K562 (cell line): ENCODE measurements at regions not wholly inside any gene's neighbourhood (a gene's known extent, or its start where the extent isn't known, plus 50 kb on each side); places are given as distances from the start of the nearest gene placed in this dataset.

Experiments used
- ATAC-seq: fragments of 200-7000 bp; cut with Tn5 transposase; 3 replicates; pipeline ENCODE4 v1.9.1; 2020; ENCODE audit warnings: moderate library complexity
- BruUV-seq: library from RNA; stranded (reverse); fragments of 400-500 nt; replicated peaks from 2 replicates; lab custom pipeline; 2021; lab: Mats Ljungman, UMichigan
- CTCF ChIA-PET: fragments of 300-600 bp; formaldehyde crosslinking; extraction: SDS; loops from one replicate; lab custom pipeline; 2021; ENCODE audit warnings: low intra/inter-chr PET ratio; lab: Yijun Ruan, JAX
- POLR2A ChIA-PET: fragments of 300-600, 350-650 bp; sonication (Branson Sonifier 250); formaldehyde crosslinking; extraction: SDS; loops from one replicate; lab custom pipeline; 2021; ENCODE audit warnings: antibody characterized with exemption, inconsistent platforms; lab: Yijun Ruan, JAX
- DNase-seq, 4 experiments: peaks; one replicate each; pipeline versions ENCODE4 v3.0.0 to v3.0.0-alpha.2; 2011 to 2018; ENCODE audit warnings: low spot score in 3 of 4, mixed read lengths in 3 of 4; ENCODE audit errors: extremely low read depth in 1 of 4
- FAIRE-seq: peaks from 2 replicates; lab custom pipeline; 2011; peaks lifted over from hg19 to GRCh38; lab: Jason Lieb, UNC
- H2AFZ ChIP-seq: 2 replicates; pipeline ENCODE4 v1.6.0; 2011; ENCODE audit warnings: low read depth, low read length, control low read depth, inconsistent platforms
- H3K27ac ChIP-seq: fragments of 200-600 bp; 3 replicates; pipeline ENCODE4 v1.8.0; 2011; ENCODE audit warnings: low read depth, mild to moderate bottlenecking, control low read depth, inconsistent platforms, low read length, moderate library complexity, mixed read lengths; ENCODE audit errors: extremely low read depth
- H3K27me3 ChIP-seq, 2 experiments: fragments of 300-600 bp in 1 of 2; 2 replicates in 1 of 2; 3 replicates in 1 of 2; pipeline versions ENCODE4 v1.6.0 to v1.8.0; 2011; ENCODE audit warnings: inconsistent platforms in 2 of 2, low read length in 2 of 2, mild to moderate bottlenecking in 1 of 2, mixed read lengths in 1 of 2, moderate library complexity in 1 of 2; ENCODE audit not compliant: control insufficient read depth in 2 of 2, insufficient read depth in 2 of 2
- H3K36me3 ChIP-seq: fragments of 300-600 bp; 3 replicates; pipeline ENCODE4 v1.8.0; 2011; ENCODE audit warnings: mild to moderate bottlenecking, low read length, inconsistent platforms; ENCODE audit not compliant: control insufficient read depth, insufficient read depth
- H3K4me1 ChIP-seq, 2 experiments: fragments of 200-600 bp in 1 of 2; replicated peaks in 1 of 2; 2 replicates in 1 of 2; 3 replicates in 1 of 2; pipeline versions ENCODE4 v1.5.1 to v1.8.0; 2011; ENCODE audit warnings: inconsistent platforms in 2 of 2, low read length in 2 of 2, mild to moderate bottlenecking in 1 of 2, mixed read lengths in 1 of 2, moderate library complexity in 1 of 2; ENCODE audit not compliant: control insufficient read depth in 2 of 2, insufficient read depth in 2 of 2
- H3K4me2 ChIP-seq: 2 replicates; pipeline ENCODE4 v1.6.1; 2011; ENCODE audit warnings: low read length, control low read depth, inconsistent platforms, mixed read lengths; ENCODE audit not compliant: insufficient read depth
- H3K4me3 ChIP-seq: fragments of 200-600 bp; sonication (generic), shearing (Covaris generic); 2 replicates; pipeline ENCODE4 v1.5.1; 2016; ENCODE audit warnings: control low read depth, inconsistent platforms
- H3K79me2 ChIP-seq: fragments of 200-600 bp; 3 replicates; pipeline ENCODE4 v1.8.0; 2011; ENCODE audit warnings: low read length, inconsistent platforms; ENCODE audit not compliant: control insufficient read depth, insufficient read depth
- H3K9ac ChIP-seq, 2 experiments: 2 replicates each; pipeline versions ENCODE4 v1.6.0 to v1.6.1; 2011; ENCODE audit warnings: low read depth in 2 of 2, low read length in 2 of 2, control low read depth in 1 of 2, inconsistent platforms in 1 of 2, mild to moderate bottlenecking in 1 of 2, mixed read lengths in 1 of 2; ENCODE audit not compliant: insufficient read depth in 1 of 2
- H3K9me1 ChIP-seq: one replicate; pipeline ENCODE4 v1.6.0; 2011; ENCODE audit warnings: inconsistent platforms, mild to moderate bottlenecking, low read length, moderate library complexity; ENCODE audit not compliant: control insufficient read depth, insufficient read depth
- H3K9me3 ChIP-seq: replicated peaks from 2 replicates; pipeline ENCODE4 v1.5.1; 2011; ENCODE audit warnings: low read depth, low read length, inconsistent platforms; ENCODE audit not compliant: control insufficient read depth, insufficient read depth
- H4K20me1 ChIP-seq: replicated peaks from 2 replicates; pipeline ENCODE4 v1.6.1; 2011; ENCODE audit warnings: low read length, inconsistent platforms, mixed read lengths; ENCODE audit not compliant: control insufficient read depth, insufficient read depth
- E2F3 ChIP-seq: fragments of 250-450 bp; sonication (Bioruptor Pico); IDR thresholded peaks from 2 replicates; pipeline ENCODE4 v1.4.0; 2020; ENCODE audit warnings: mild to moderate bottlenecking
- E2F6 ChIP-seq, 2 experiments: IDR thresholded peaks; 2 replicates each; pipeline ENCODE4 v1.6.1; 2011; ENCODE audit warnings: borderline replicate concordance in 1 of 2, control low read depth in 1 of 2, low read depth in 1 of 2, low read length in 1 of 2, mild to moderate bottlenecking in 1 of 2, mixed read lengths in 1 of 2, moderate library complexity in 1 of 2; ENCODE audit not compliant: insufficient read depth in 1 of 2, insufficient read length in 1 of 2, poor library complexity in 1 of 2, severe bottlenecking in 1 of 2; ENCODE audit errors: extremely low read depth in 1 of 2
- FOXA1 ChIP-seq: fragments of 450-650 bp; IDR thresholded peaks from 2 replicates; pipeline ENCODE4 v1.6.1; 2016; ENCODE audit warnings: mild to moderate bottlenecking, borderline replicate concordance
- KLF10 ChIP-seq: fragments of 250-450 bp; sonication (Bioruptor Pico); IDR thresholded peaks from 2 replicates; pipeline ENCODE4 v1.6.1; 2021; ENCODE audit warnings: matching md5 sums
- MEF2D ChIP-seq: conservative IDR thresholded peaks from 2 replicates; pipeline ENCODE4 v1.6.1; 2016; ENCODE audit warnings: low read depth, missing genetic modification characterization, missing compliant biosample characterization
- POU5F1 ChIP-seq: fragments of 150-350 bp; IDR thresholded peaks from 2 replicates; pipeline ENCODE4 v1.6.1; 2014; ENCODE audit warnings: borderline replicate concordance, low read length, low read depth, mild to moderate bottlenecking; ENCODE audit not compliant: partially characterized antibody
- RCOR1 ChIP-seq, 2 experiments: IDR thresholded peaks; 2 replicates each; pipeline ENCODE4 v1.6.1; 2012; ENCODE audit warnings: low read depth in 2 of 2, low read length in 2 of 2, borderline replicate concordance in 1 of 2, improper control_type of control experiment in 1 of 2
- TAL1 ChIP-seq: fragments of 450-650 bp; IDR thresholded peaks from 2 replicates; pipeline ENCODE4 v1.6.1; 2016; ENCODE audit warnings: mild to moderate bottlenecking
- VEZF1 ChIP-seq: fragments of 200-800 bp; sonication (Bioruptor generic); IDR thresholded peaks from 2 replicates; pipeline ENCODE4 v1.6.1; 2017; ENCODE audit warnings: missing genetic modification characterization, missing compliant biosample characterization
- ZNF12 ChIP-seq: sonication (generic); formaldehyde crosslinking; IDR thresholded peaks from 2 replicates; pipeline ENCODE4 v1.4.0; 2020; ENCODE audit warnings: mild to moderate bottlenecking, missing genetic modification reagents
- WGBS: fragments of 100-300 bp; shearing (Covaris generic); methylation state at CpG from one replicate; pipeline ENCODE4 v1.1.6; 2016; ENCODE audit warnings: low coverage, mixed read lengths; ENCODE audit not compliant: insufficient coverage; ENCODE audit errors: missing lambda C conversion rate; 5-methylcytosine and 5-hydroxymethylcytosine counted together
- in situ Hi-C: fragments of 300-500 bp; cut with MboI; formaldehyde crosslinking; loops from 4 replicates; pipeline ENCODE4 v1.15.0; 2018; ENCODE audit warnings: inconsistent platforms, mixed read lengths
- intact Hi-C: fragments of 100-400 bp; cut with micrococcal nuclease; formaldehyde crosslinking; loops from 2 replicates; pipeline ENCODE4 v1.14.2; 2022
- TF ChIP-seq, protein P1 (sequence below): fragments of 250-450 bp; sonication (Bioruptor Pico); IDR thresholded peaks from 2 replicates; pipeline ENCODE4 v1.5.0; 2020; ENCODE audit warnings: mild to moderate bottlenecking, borderline replicate concordance
- TF ChIP-seq, protein P2 (sequence below): fragments of 250-450 bp; sonication (Bioruptor Pico); IDR thresholded peaks from 2 replicates; pipeline ENCODE4 v1.9.0; 2021; ENCODE audit warnings: mild to moderate bottlenecking
- TF ChIP-seq, protein P3 (sequence below): fragments of 450-650 bp; IDR thresholded peaks from 2 replicates; pipeline ENCODE4 v1.6.1; 2017; ENCODE audit warnings: mild to moderate bottlenecking, moderate library complexity

DNA sequence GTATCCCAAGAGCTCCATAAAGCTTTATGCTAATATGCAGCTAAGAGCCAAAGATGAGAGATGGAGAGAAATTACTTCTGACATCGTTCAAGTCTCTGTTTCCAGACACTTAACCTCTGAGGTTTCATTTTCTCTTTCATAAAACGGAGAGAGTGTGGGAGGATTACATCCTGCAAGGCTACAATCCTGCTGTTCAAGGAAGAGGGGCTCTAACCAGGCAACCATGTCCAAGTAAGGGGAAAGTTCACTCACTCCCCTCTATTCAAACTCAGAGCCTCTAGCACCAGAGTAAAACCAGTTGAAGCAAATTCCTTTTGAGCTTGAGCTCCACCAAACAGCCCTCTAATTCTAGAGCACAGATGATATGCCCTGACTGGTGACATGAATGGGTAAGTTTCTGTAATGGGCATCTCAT lies 397.4 kb downstream of the NPIPA8 start:
- Histone ChIP-seq H3K9me3 (no peaks in the 10 kb centered on the region), H3K4me3 (no peak overlapping the region), H3K9me1 (no peaks in the 10 kb centered on the region), H3K4me1 (no peaks in the 10 kb centered on the region), H3K79me2 (no peaks in the 10 kb centered on the region), H3K9ac (no peak overlapping the region), H3K27me3 (no peaks in the 10 kb centered on the region), H3K36me3 (no peaks in the 10 kb centered on the region), H2AFZ (no peak overlapping the region), H3K4me2 (no peak overlapping the region), H3K27ac (no peak overlapping the region), H4K20me1 (no peaks in the 10 kb centered on the region)
- CTCF ChIA-PET = no interaction called here
- POLR2A ChIA-PET = no interaction called here
- no peak for ATAC-seq
- DNase-seq = no peak
- no TSS peak for BruUV-seq
- intact Hi-C loops (no loop called here), in situ Hi-C loops (no loop called here)
- 18% methylated on average over 2 of the region's 2 CpGs for WGBS
- FAIRE-seq = no peak
- TF ChIP-seq, protein P1, sequence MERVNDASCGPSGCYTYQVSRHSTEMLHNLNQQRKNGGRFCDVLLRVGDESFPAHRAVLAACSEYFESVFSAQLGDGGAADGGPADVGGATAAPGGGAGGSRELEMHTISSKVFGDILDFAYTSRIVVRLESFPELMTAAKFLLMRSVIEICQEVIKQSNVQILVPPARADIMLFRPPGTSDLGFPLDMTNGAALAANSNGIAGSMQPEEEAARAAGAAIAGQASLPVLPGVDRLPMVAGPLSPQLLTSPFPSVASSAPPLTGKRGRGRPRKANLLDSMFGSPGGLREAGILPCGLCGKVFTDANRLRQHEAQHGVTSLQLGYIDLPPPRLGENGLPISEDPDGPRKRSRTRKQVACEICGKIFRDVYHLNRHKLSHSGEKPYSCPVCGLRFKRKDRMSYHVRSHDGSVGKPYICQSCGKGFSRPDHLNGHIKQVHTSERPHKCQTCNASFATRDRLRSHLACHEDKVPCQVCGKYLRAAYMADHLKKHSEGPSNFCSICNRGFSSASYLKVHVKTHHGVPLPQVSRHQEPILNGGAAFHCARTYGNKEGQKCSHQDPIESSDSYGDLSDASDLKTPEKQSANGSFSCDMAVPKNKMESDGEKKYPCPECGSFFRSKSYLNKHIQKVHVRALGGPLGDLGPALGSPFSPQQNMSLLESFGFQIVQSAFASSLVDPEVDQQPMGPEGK = no peak
- no peak for TF ChIP-seq VEZF1 (CRISPR knock-in tag)
- no peak for TF ChIP-seq POU5F1
- TF ChIP-seq E2F6 (IDR thresholded peaks at IDR 0.05; ENCODE audit: borderline replicate concordance in 1 of 2, extremely low read depth in 1 of 2, insufficient read depth in 1 of 2, insufficient read length in 1 of 2, low read depth in 1 of 2, low read length in 1 of 2, poor library complexity in 1 of 2, severe bottlenecking in 1 of 2) = no peak
- no peak for TF ChIP-seq E2F3 (CRISPR knock-in tag)
- no peak for TF ChIP-seq TAL1
- TF ChIP-seq KLF10 = no peak
- TF ChIP-seq MEF2D (tag) = no peak
- TF ChIP-seq, protein P2, sequence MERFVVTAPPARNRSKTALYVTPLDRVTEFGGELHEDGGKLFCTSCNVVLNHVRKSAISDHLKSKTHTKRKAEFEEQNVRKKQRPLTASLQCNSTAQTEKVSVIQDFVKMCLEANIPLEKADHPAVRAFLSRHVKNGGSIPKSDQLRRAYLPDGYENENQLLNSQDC = no peak
- TF ChIP-seq FOXA1 = no peak
- TF ChIP-seq, protein P3, sequence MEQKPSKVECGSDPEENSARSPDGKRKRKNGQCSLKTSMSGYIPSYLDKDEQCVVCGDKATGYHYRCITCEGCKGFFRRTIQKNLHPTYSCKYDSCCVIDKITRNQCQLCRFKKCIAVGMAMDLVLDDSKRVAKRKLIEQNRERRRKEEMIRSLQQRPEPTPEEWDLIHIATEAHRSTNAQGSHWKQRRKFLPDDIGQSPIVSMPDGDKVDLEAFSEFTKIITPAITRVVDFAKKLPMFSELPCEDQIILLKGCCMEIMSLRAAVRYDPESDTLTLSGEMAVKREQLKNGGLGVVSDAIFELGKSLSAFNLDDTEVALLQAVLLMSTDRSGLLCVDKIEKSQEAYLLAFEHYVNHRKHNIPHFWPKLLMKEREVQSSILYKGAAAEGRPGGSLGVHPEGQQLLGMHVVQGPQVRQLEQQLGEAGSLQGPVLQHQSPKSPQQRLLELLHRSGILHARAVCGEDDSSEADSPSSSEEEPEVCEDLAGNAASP = no peak
- TF ChIP-seq RCOR1 (IDR thresholded peaks at IDR 0.05; ENCODE audit: borderline replicate concordance in 1 of 2, low read depth in 2 of 2, low read length in 2 of 2) = no peak
- TF ChIP-seq ZNF12 = no peak
